C1 segment of cervical spinal cord (tissue), 14 donors: ENCODE measurements at regions not wholly inside any gene's neighbourhood (a gene's known extent, or its start where the extent isn't known, plus 50 kb on each side); places are given as distances from the start of the nearest gene placed in this dataset.

ENCODE experiments used
- DNase-seq, 14 donors: peaks; one replicate each; lab custom pipeline; 2025; lab: John Stamatoyannopoulos, UW

DNA sequence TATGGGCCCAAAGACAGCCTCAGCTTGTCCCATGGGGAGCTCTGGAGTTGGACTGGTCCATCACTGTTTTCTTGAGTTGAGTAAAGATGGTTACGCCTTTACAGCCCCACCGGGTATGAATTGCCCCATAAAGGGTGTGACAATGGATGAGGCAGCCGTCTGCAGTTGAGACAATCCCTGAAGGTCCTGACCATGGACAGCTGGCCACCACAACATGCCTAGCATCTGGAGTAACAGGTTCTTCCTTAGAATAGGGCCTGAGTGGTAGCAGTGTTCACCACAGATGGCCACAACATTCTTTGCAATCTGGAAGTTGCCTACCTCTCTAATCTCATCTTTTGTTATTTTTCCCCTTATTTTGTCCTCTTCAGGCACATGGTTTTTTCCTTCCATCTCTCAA lies 51.5 kb upstream of the HS3ST2 start:
- DNase-seq: no peak

- no peak for DNase-seq
Measured at GRCh38 chr16:22763437-22764080, 50.4 kb upstream of the HS3ST2 start.
